Tongue (tissue), 1 donor: ENCODE measurements at regions not wholly inside any gene's neighbourhood (a gene's known extent, or its start where the extent isn't known, plus 50 kb on each side); places are given as distances from the start of the nearest gene placed in this dataset.

Experiments used
- DNase-seq: peaks from one replicate; pipeline ENCODE4 v3.0.0-alpha.2; 2015

- no peak for DNase-seq
Observed at GRCh38 chr1:90494748-90495282, 222.3 kb downstream of the BARHL2 start.

- no peak for DNase-seq
Observed at GRCh38 chr1:90488451-90488850, 228.7 kb downstream of the BARHL2 start.

- no peak for DNase-seq
Observed at GRCh38 chr1:90486996-90487395, 230.1 kb downstream of the BARHL2 start.

- no peak for DNase-seq
Observed at GRCh38 chr1:90486134-90486824, 230.8 kb downstream of the BARHL2 start.

- DNase-seq, result no peak
Observed at GRCh38 chr1:90480271-90480835, 236.7 kb downstream of the BARHL2 start.

GRCh38 chr1:90476994-90477393 lies 240.1 kb downstream of the BARHL2 start:
- DNase-seq, result no peak

GRCh38 chr1:90476411-90476810 lies 240.7 kb downstream of the BARHL2 start:
- DNase-seq, result no peak

- peak; percentile 2 for DNase-seq
Observed at GRCh38 chr1:90475631-90476030, 241.5 kb downstream of the BARHL2 start.

GRCh38 chr1:90474731-90475130 lies 242.4 kb downstream of the BARHL2 start:
- DNase-seq, result no peak

- no peak for DNase-seq
Observed at GRCh38 chr1:90474158-90474557, 242.9 kb downstream of the BARHL2 start.

GRCh38 chr1:90472775-90473174 lies 244.3 kb downstream of the BARHL2 start:
- no peak for DNase-seq

GRCh38 chr1:90459570-90459969 lies 257.5 kb downstream of the BARHL2 start:
- no peak for DNase-seq

GRCh38 chr1:90457985-90458384 lies 259.1 kb downstream of the BARHL2 start:
- DNase-seq, result no peak

GRCh38 chr1:90452491-90452890 lies 264.6 kb downstream of the BARHL2 start:
- no peak for DNase-seq

GRCh38 chr1:90443354-90443753 lies 273.7 kb downstream of the BARHL2 start:
- no peak for DNase-seq

- peak; percentile 32 for DNase-seq
Observed at GRCh38 chr1:90435351-90435750, 281.8 kb downstream of the BARHL2 start.

GRCh38 chr1:90434460-90434859 lies 282.6 kb downstream of the BARHL2 start:
- no peak for DNase-seq

GRCh38 chr1:90417126-90417525 lies 300.0 kb downstream of the BARHL2 start:
- no peak for DNase-seq

GRCh38 chr1:90414201-90414600 lies 302.9 kb downstream of the BARHL2 start:
- no peak for DNase-seq

- no peak for DNase-seq
Observed at GRCh38 chr1:90413519-90413918, 303.6 kb downstream of the BARHL2 start.

GRCh38 chr1:90412563-90412962 lies 304.5 kb downstream of the BARHL2 start:
- DNase-seq, result no peak

- no peak for DNase-seq
Observed at GRCh38 chr1:90411185-90411584, 305.9 kb downstream of the BARHL2 start.

- no peak for DNase-seq
Observed at GRCh38 chr1:90407737-90408136, 309.4 kb downstream of the BARHL2 start.

GRCh38 chr1:90405726-90406125 lies 311.4 kb downstream of the BARHL2 start:
- DNase-seq, result no peak
